H7 (cell line): ENCODE measurements at regions not wholly inside any gene's neighbourhood (a gene's known extent, or its start where the extent isn't known, plus 50 kb on each side); places are given as distances from the start of the nearest gene placed in this dataset.
A peak's percentile ranks its signal among the peaks of the same experiment; 100 is the strongest.
"Not testable (repeated sequence)": the region's sequence is repeated elsewhere in the genome, so short reads cannot be mapped to it uniquely, and the experiment has no call there.

Experiments
- DNase-seq: peaks from one replicate; pipeline ENCODE4 v3.0.0; 2012
- H3K27me3 ChIP-seq: 2 replicates; pipeline ENCODE4 v1.6.0; 2011; ENCODE audit warnings: mild to moderate bottlenecking, low read length; ENCODE audit not compliant: control insufficient read depth, insufficient read depth
- H3K36me3 ChIP-seq: replicated peaks from 2 replicates; pipeline ENCODE4 v1.5.1; 2011; ENCODE audit warnings: low read length; ENCODE audit not compliant: control insufficient read depth, insufficient read depth
- H3K4me3 ChIP-seq: 2 replicates; pipeline ENCODE4 v1.5.1; 2011; ENCODE audit warnings: low read depth, mild to moderate bottlenecking, control low read depth, low read length, moderate library complexity; ENCODE audit not compliant: insufficient read depth

GRCh38 chr4:18103876-18104605, 82.5 kb upstream of the LCORL start:
- no peak for DNase-seq

DNA sequence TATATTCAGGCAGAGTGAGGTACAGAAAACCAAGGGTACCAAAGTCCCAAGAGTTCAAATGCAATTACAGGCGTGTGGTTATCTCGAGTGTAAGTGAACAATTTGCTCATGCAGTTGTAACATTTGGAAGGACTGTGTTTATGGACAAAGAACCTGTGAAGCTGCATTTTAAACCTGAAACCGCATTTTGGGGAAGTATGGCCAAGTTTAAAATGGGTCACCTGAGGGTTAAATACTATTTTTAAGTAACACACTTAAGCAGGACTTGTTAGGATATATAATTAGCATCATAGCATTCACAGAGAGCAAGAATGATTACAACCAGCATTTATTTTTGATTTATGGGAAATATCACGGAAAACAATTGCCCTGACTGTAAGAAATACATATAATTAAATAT, 79.1 kb upstream of the LCORL start:
- Histone ChIP-seq H3K4me3 (no peak overlapping the region), H3K27me3 (no peaks in the 10 kb centered on the region), H3K36me3 (no peaks in the 10 kb centered on the region)
- DNase-seq, result no peak

More at GRCh38 chr4:18103876-18104605, 82.5 kb upstream of the LCORL start:
- H3K36me3 ChIP-seq, result no peaks in the 10 kb centered on the region
- H3K4me3 ChIP-seq, result no peak overlapping the region
- no peaks in the 10 kb centered on the region for H3K27me3 ChIP-seq

DNA sequence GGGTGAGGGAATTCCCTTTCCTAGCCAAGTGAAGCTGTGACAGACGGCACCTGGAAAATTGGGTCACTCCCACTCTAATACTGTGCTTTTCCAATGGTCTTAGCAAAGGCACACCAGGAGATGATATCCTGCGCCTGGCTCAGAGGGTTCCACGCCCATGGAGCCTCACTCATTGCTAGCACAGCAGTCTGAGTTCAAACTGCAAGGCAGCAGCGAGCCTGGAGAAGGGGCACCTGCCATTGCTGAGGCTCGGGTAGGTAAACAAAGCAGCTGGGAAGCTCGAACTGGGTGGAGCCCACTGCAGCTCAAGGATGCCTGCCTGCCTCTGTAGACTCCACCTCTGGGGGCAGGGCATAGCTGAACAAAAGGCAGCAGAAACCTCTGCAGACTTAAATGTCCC, 68.9 kb upstream of the LCORL start:
- H3K36me3 ChIP-seq, H3K4me3 ChIP-seq, H3K27me3 ChIP-seq, DNase-seq: not testable (repeated sequence)

- Histone ChIP-seq H3K36me3 (no peaks in the 10 kb centered on the region), H3K27me3 (no peaks in the 10 kb centered on the region), H3K4me3 (no peak overlapping the region)
- no peak for DNase-seq
Measured at GRCh38 chr4:18082236-18082635, 60.7 kb upstream of the LCORL start.

- H3K36me3 ChIP-seq, result no peaks in the 10 kb centered on the region
- H3K27me3 ChIP-seq, result no peaks in the 10 kb centered on the region
- no peak overlapping the region for H3K4me3 ChIP-seq
- no peak for DNase-seq
Measured at GRCh38 chr4:18081708-18082107, 60.2 kb upstream of the LCORL start.

GRCh38 chr4:18077808-18078207, 56.3 kb upstream of the LCORL start:
- H3K27me3 ChIP-seq, result no peaks in the 10 kb centered on the region
- H3K36me3 ChIP-seq, result no peaks in the 10 kb centered on the region
- DNase-seq, result no peak
- H3K4me3 ChIP-seq, result no peak overlapping the region

DNA sequence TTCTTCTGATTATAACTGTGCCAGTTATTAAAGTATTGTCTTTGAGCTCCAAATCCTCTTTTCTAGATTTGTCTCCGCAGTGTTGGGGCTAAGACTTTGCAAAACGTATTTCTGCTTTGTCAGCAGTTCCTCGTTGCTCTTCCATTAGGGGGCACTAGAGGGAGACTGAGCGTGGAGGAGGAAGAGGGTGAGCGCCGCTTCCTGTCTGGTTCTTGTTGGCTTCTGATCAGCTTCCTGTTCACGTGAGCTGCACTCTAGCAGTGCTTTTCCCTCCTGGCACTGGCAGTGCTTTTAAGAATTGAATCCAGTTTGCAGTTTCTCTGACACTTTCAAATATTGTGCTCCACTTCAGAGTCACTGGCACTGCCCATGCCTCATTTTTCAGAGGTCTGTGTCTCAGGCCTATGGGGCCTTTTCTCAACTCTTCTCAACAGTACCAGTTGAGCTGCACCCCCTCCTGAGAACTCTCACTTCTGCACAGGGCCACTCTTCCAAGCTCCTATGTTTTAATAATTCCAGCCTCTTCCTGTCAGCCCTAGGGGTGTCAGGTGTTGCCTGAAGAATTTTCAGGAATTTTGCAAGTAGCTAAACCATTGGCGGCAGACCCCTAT, 54.4 kb upstream of the LCORL start:
- no peaks in the 10 kb centered on the region for H3K27me3 ChIP-seq
- H3K36me3 ChIP-seq, result no peaks in the 10 kb centered on the region
- H3K4me3 ChIP-seq, result no peak overlapping the region
- DNase-seq, result peak; percentile 18

GRCh38 chr4:18071894-18072293, 50.3 kb upstream of the LCORL start:
- H3K4me3 ChIP-seq, result no peak overlapping the region
- no peaks in the 10 kb centered on the region; the same call in 1 of the 2 replicates for H3K27me3 ChIP-seq
- no peaks in the 10 kb centered on the region for H3K36me3 ChIP-seq
- DNase-seq, result no peak
